K562 (cell line): ENCODE measurements at regions not wholly inside any gene's neighbourhood (a gene's known extent, or its start where the extent isn't known, plus 50 kb on each side); places are given as distances from the start of the nearest gene placed in this dataset.

Experiments used
- ATAC-seq: fragments of 200-7000 bp; cut with Tn5 transposase; 3 replicates; pipeline ENCODE4 v1.9.1; 2020; ENCODE audit warnings: moderate library complexity
- BruUV-seq: library from RNA; stranded (reverse); fragments of 400-500 nt; replicated peaks from 2 replicates; lab custom pipeline; 2021; lab: Mats Ljungman, UMichigan
- CTCF ChIA-PET: fragments of 300-600 bp; formaldehyde crosslinking; extraction: SDS; loops from one replicate; lab custom pipeline; 2021; ENCODE audit warnings: low intra/inter-chr PET ratio; lab: Yijun Ruan, JAX
- POLR2A ChIA-PET: fragments of 300-600, 350-650 bp; sonication (Branson Sonifier 250); formaldehyde crosslinking; extraction: SDS; loops from one replicate; lab custom pipeline; 2021; ENCODE audit warnings: antibody characterized with exemption, inconsistent platforms; lab: Yijun Ruan, JAX
- DNase-seq, 4 experiments: peaks; one replicate each; pipeline versions ENCODE4 v3.0.0 to v3.0.0-alpha.2; 2011 to 2018; ENCODE audit warnings: low spot score in 3 of 4, mixed read lengths in 3 of 4; ENCODE audit errors: extremely low read depth in 1 of 4
- FAIRE-seq: peaks from 2 replicates; lab custom pipeline; 2011; peaks lifted over from hg19 to GRCh38; lab: Jason Lieb, UNC
- H2AFZ ChIP-seq: 2 replicates; pipeline ENCODE4 v1.6.0; 2011; ENCODE audit warnings: low read depth, low read length, control low read depth, inconsistent platforms
- H3K27ac ChIP-seq: fragments of 200-600 bp; 3 replicates; pipeline ENCODE4 v1.8.0; 2011; ENCODE audit warnings: low read depth, mild to moderate bottlenecking, control low read depth, inconsistent platforms, low read length, moderate library complexity, mixed read lengths; ENCODE audit errors: extremely low read depth
- H3K27me3 ChIP-seq, 2 experiments: fragments of 300-600 bp in 1 of 2; 2 replicates in 1 of 2; 3 replicates in 1 of 2; pipeline versions ENCODE4 v1.6.0 to v1.8.0; 2011; ENCODE audit warnings: inconsistent platforms in 2 of 2, low read length in 2 of 2, mild to moderate bottlenecking in 1 of 2, mixed read lengths in 1 of 2, moderate library complexity in 1 of 2; ENCODE audit not compliant: control insufficient read depth in 2 of 2, insufficient read depth in 2 of 2
- H3K36me3 ChIP-seq: fragments of 300-600 bp; 3 replicates; pipeline ENCODE4 v1.8.0; 2011; ENCODE audit warnings: mild to moderate bottlenecking, low read length, inconsistent platforms; ENCODE audit not compliant: control insufficient read depth, insufficient read depth
- H3K4me1 ChIP-seq, 2 experiments: fragments of 200-600 bp in 1 of 2; replicated peaks in 1 of 2; 2 replicates in 1 of 2; 3 replicates in 1 of 2; pipeline versions ENCODE4 v1.5.1 to v1.8.0; 2011; ENCODE audit warnings: inconsistent platforms in 2 of 2, low read length in 2 of 2, mild to moderate bottlenecking in 1 of 2, mixed read lengths in 1 of 2, moderate library complexity in 1 of 2; ENCODE audit not compliant: control insufficient read depth in 2 of 2, insufficient read depth in 2 of 2
- H3K4me2 ChIP-seq: 2 replicates; pipeline ENCODE4 v1.6.1; 2011; ENCODE audit warnings: low read length, control low read depth, inconsistent platforms, mixed read lengths; ENCODE audit not compliant: insufficient read depth
- H3K4me3 ChIP-seq: fragments of 200-600 bp; sonication (generic), shearing (Covaris generic); 2 replicates; pipeline ENCODE4 v1.5.1; 2016; ENCODE audit warnings: control low read depth, inconsistent platforms
- H3K79me2 ChIP-seq: fragments of 200-600 bp; 3 replicates; pipeline ENCODE4 v1.8.0; 2011; ENCODE audit warnings: low read length, inconsistent platforms; ENCODE audit not compliant: control insufficient read depth, insufficient read depth
- H3K9ac ChIP-seq, 2 experiments: 2 replicates each; pipeline versions ENCODE4 v1.6.0 to v1.6.1; 2011; ENCODE audit warnings: low read depth in 2 of 2, low read length in 2 of 2, control low read depth in 1 of 2, inconsistent platforms in 1 of 2, mild to moderate bottlenecking in 1 of 2, mixed read lengths in 1 of 2; ENCODE audit not compliant: insufficient read depth in 1 of 2
- H3K9me1 ChIP-seq: one replicate; pipeline ENCODE4 v1.6.0; 2011; ENCODE audit warnings: inconsistent platforms, mild to moderate bottlenecking, low read length, moderate library complexity; ENCODE audit not compliant: control insufficient read depth, insufficient read depth
- H3K9me3 ChIP-seq: replicated peaks from 2 replicates; pipeline ENCODE4 v1.5.1; 2011; ENCODE audit warnings: low read depth, low read length, inconsistent platforms; ENCODE audit not compliant: control insufficient read depth, insufficient read depth
- H4K20me1 ChIP-seq: replicated peaks from 2 replicates; pipeline ENCODE4 v1.6.1; 2011; ENCODE audit warnings: low read length, inconsistent platforms, mixed read lengths; ENCODE audit not compliant: control insufficient read depth, insufficient read depth
- C11orf30 ChIP-seq: fragments of 450-650 bp; IDR thresholded peaks from 2 replicates; pipeline ENCODE4 v1.6.1; 2016; ENCODE audit warnings: low read depth, mild to moderate bottlenecking
- HDAC3 ChIP-seq: fragments of 450-650 bp; IDR thresholded peaks from 2 replicates; pipeline ENCODE4 v1.6.1; 2018; ENCODE audit warnings: borderline replicate concordance, mild to moderate bottlenecking, moderate library complexity; ENCODE audit not compliant: partially characterized antibody
- MAFF ChIP-seq: IDR thresholded peaks from 2 replicates; pipeline ENCODE4 v1.6.1; 2012; ENCODE audit warnings: low read length, improper control_type of control experiment
- MAFG ChIP-seq: fragments of 450-650 bp; conservative IDR thresholded peaks from 2 replicates; pipeline ENCODE4 v1.6.1; 2016; ENCODE audit warnings: missing genetic modification characterization, missing compliant biosample characterization
- MAFK ChIP-seq: IDR thresholded peaks from 2 replicates; pipeline ENCODE4 v1.6.1; 2011; ENCODE audit warnings: low read length, improper control_type of control experiment
- NFE2 ChIP-seq: IDR thresholded peaks from 2 replicates; pipeline ENCODE4 v1.6.1; 2014; ENCODE audit warnings: antibody characterized with exemption, low read depth
- PURB ChIP-seq: sonication (generic); formaldehyde crosslinking; IDR thresholded peaks from 2 replicates; pipeline ENCODE4 v1.9.0; 2021; ENCODE audit warnings: low read depth, mild to moderate bottlenecking, missing genetic modification reagents
- SMAD4 ChIP-seq: fragments of 250-450 bp; sonication (Bioruptor Pico); conservative IDR thresholded peaks from 2 replicates; pipeline ENCODE4 v1.8.0; 2021; ENCODE audit warnings: inconsistent platforms, mild to moderate bottlenecking, moderate library complexity
- SRF ChIP-seq, 2 experiments: fragments of 250-450, 450-650 bp in 1 of 2; sonication (Bioruptor Pico) in 1 of 2; sonication (generic) in 1 of 2; formaldehyde crosslinking; IDR thresholded peaks; 2 replicates each; pipeline versions ENCODE4 v1.5.0 to v1.5.1; 2020 to 2022; ENCODE audit warnings: mild to moderate bottlenecking in 1 of 2, missing genetic modification reagents in 1 of 2
- TSC22D4 ChIP-seq: fragments of 450-650 bp; IDR thresholded peaks from 2 replicates; pipeline ENCODE4 v1.6.1; 2016; ENCODE audit warnings: missing genetic modification characterization, missing biosample characterization, control low read depth
- ZNF316 ChIP-seq: fragments of 450-650 bp; IDR thresholded peaks from 2 replicates; pipeline ENCODE4 v1.6.1; 2016
- ZNF764 ChIP-seq: fragments of 250-450 bp; sonication (Bioruptor Pico); IDR thresholded peaks from 2 replicates; pipeline ENCODE4 v1.4.0; 2020; ENCODE audit warnings: low read depth, mild to moderate bottlenecking, moderate library complexity
- WGBS: fragments of 100-300 bp; shearing (Covaris generic); methylation state at CpG from one replicate; pipeline ENCODE4 v1.1.6; 2016; ENCODE audit warnings: low coverage, mixed read lengths; ENCODE audit not compliant: insufficient coverage; ENCODE audit errors: missing lambda C conversion rate; 5-methylcytosine and 5-hydroxymethylcytosine counted together
- in situ Hi-C: fragments of 300-500 bp; cut with MboI; formaldehyde crosslinking; loops from 4 replicates; pipeline ENCODE4 v1.15.0; 2018; ENCODE audit warnings: inconsistent platforms, mixed read lengths
- intact Hi-C: fragments of 100-400 bp; cut with micrococcal nuclease; formaldehyde crosslinking; loops from 2 replicates; pipeline ENCODE4 v1.14.2; 2022

DNA sequence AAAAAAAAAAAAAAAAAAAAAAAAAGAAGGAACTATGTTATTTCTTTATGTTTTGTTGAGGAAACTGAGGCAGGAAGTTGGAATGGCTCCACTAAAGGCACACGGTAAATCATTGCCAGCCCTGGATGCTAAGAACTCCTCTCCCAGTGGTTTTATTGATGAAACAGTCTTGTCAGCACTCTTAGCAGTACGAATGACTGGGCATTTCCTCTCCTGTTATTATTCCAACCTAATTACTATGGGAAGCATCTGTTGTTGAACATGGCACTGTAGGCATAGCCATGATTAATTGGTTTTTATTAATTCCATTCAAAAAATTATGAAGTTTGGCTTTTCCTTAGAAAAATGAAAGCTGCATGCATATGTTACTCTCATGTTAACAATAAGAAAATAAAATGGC, 1387.1 kb upstream of the TMEM132C start:
- no peak overlapping the region for H3K9ac ChIP-seq
- no peak overlapping the region for H2AFZ ChIP-seq
- no peak overlapping the region for H3K4me2 ChIP-seq
- 48% methylated on average over 2 of the region's 2 CpGs for WGBS
- DNase-seq = no peak
- no peaks in the 10 kb centered on the region for H3K27me3 ChIP-seq
- H3K4me1 ChIP-seq = peaks cover 4 to 7% of the 10 kb centered on the region in 2 experiments; a peak in 3 of 5 replicates
- H4K20me1 ChIP-seq = no peaks in the 10 kb centered on the region
- BruUV-seq = no TSS peak
- TF ChIP-seq ZNF316 (peak; percentile 82), MAFF (peak; percentile 51; the same call in 1 of the 2 replicates), PURB (CRISPR knock-in tag) (no peak), MAFK (peak; percentile 38; the same call in 1 of the 2 replicates), SMAD4 (CRISPR knock-in tag) (no peak), NFE2 (peak; percentile 33; the same call in 1 of the 2 replicates), C11orf30 (peak; percentile 66), HDAC3 (no peak), TSC22D4 (tag) (no peak), MAFG (tag) (peak; percentile 65), SRF (CRISPR knock-in tag; IDR thresholded peaks at IDR 0.05) (no peak), ZNF764 (CRISPR knock-in tag) (no peak)
- no peak overlapping the region for H3K4me3 ChIP-seq
- intact Hi-C loops (no loop called here), in situ Hi-C loops (no loop called here)
- H3K27ac ChIP-seq = no peak overlapping the region
- H3K9me1 ChIP-seq = no peaks in the 10 kb centered on the region
- H3K79me2 ChIP-seq = no peaks in the 10 kb centered on the region
- ChIA-PET CTCF (interaction anchor here (0.5 kb wide), 1 partner anchor 122 kb away, joined by 4 read pairs; no protein-coding TSS in a partner anchor), POLR2A (no interaction called here)
- no peaks in the 10 kb centered on the region for H3K9me3 ChIP-seq
- FAIRE-seq = no peak
- no peaks in the 10 kb centered on the region for H3K36me3 ChIP-seq
- no peak for ATAC-seq
